NT2/D1 (cell line): ENCODE measurements at regions not wholly inside any gene's neighbourhood (a gene's known extent, or its start where the extent isn't known, plus 50 kb on each side); places are given as distances from the start of the nearest gene placed in this dataset.

Experiments used
- DNase-seq: peaks from one replicate; pipeline ENCODE4 v3.0.0-alpha.2; 2011; ENCODE audit warnings: low read depth, low spot score
- H3K27me3 ChIP-seq: 2 replicates; pipeline ENCODE4 v1.6.0; 2011; ENCODE audit warnings: mild to moderate bottlenecking; ENCODE audit not compliant: insufficient read length, insufficient read depth
- H3K36me3 ChIP-seq: 2 replicates; pipeline ENCODE4 v1.6.1; 2011; ENCODE audit warnings: mild to moderate bottlenecking, low read length, mixed read lengths; ENCODE audit not compliant: insufficient read depth, insufficient read length
- H3K4me1 ChIP-seq: 2 replicates; pipeline ENCODE4 v1.5.1; 2011; ENCODE audit not compliant: insufficient read depth, insufficient read length
- H3K4me3 ChIP-seq: 2 replicates; pipeline ENCODE4 v1.5.1; 2011; ENCODE audit warnings: low read depth; ENCODE audit not compliant: insufficient read length
- H3K9ac ChIP-seq: 2 replicates; pipeline ENCODE4 v1.6.0; 2011; ENCODE audit warnings: low read depth; ENCODE audit not compliant: insufficient read length
- H3K9me3 ChIP-seq: 2 replicates; pipeline ENCODE4 v1.5.1; 2011; ENCODE audit warnings: mild to moderate bottlenecking, low read length; ENCODE audit not compliant: insufficient read depth
- SUZ12 ChIP-seq: IDR thresholded peaks from 2 replicates; pipeline ENCODE4 v1.6.1; 2011; ENCODE audit not compliant: insufficient read length, insufficient read depth; ENCODE audit errors: extremely low read depth
- YY1 ChIP-seq: IDR thresholded peaks from 2 replicates; pipeline ENCODE4 v1.6.1; 2011; ENCODE audit not compliant: insufficient read length, insufficient read depth
- ZNF274 ChIP-seq: IDR thresholded peaks from 2 replicates; pipeline ENCODE4 v1.6.1; 2011; ENCODE audit warnings: mild to moderate bottlenecking, low read depth, low read length

DNA sequence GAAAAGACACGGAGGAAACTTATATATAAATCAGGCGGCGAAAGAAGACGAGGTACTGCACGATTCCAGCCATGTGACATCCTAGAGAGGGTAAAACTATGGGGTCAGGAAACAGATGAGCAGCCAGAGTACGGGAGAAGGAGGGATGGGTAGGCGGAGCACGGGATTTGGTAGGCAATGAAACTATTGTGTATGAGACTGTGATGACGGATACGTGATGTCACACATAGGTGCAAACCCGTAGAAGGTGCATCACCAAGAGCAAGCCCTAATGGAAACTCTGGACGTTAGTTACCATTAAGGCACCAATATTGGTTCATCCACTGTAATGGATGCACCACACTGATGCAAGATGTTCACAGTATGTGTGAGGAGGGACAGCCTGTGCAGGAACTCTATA is 93.8 kb upstream of the MGMT start:
- H3K4me3 ChIP-seq: no peak overlapping the region
- no peaks in the 10 kb centered on the region for H3K9me3 ChIP-seq
- TF ChIP-seq SUZ12 (no peak), YY1 (no peak), ZNF274 (no peak)

DNA sequence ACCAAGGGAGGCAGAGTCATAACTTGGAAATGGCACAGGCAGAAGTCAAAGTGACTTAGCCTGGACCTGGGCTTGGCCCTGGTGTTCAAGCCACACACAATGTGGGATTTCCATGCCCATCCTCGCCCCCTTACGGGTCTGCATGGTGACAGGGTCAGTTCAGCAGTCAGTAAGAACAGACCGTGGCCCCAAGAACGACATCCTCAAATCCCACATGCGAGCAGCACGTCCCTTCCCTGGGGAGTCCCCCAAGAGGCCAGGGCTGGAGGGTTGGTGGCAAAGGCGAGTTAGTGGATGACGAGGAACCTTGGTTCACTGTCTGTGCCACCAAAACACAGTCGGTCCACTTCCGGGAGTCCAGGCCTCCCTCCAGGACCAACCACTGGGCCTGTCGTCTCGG is 93.3 kb upstream of the MGMT start:
- Histone ChIP-seq H3K9ac (no peak overlapping the region), H3K36me3 (no peaks in the 10 kb centered on the region), H3K4me1 (no peaks in the 10 kb centered on the region), H3K27me3 (no peaks in the 10 kb centered on the region), H3K9me3 (no peaks in the 10 kb centered on the region), H3K4me3 (no peak overlapping the region)
- no peak for TF ChIP-seq ZNF274
- TF ChIP-seq YY1: no peak
- no peak for TF ChIP-seq SUZ12
- DNase-seq: no peak

More for the DNA sequence above, 93.8 kb upstream of the MGMT start:
- no peak for DNase-seq
- Histone ChIP-seq H3K27me3 (no peaks in the 10 kb centered on the region), H3K9ac (no peak overlapping the region), H3K36me3 (no peaks in the 10 kb centered on the region), H3K4me1 (no peaks in the 10 kb centered on the region)

DNA sequence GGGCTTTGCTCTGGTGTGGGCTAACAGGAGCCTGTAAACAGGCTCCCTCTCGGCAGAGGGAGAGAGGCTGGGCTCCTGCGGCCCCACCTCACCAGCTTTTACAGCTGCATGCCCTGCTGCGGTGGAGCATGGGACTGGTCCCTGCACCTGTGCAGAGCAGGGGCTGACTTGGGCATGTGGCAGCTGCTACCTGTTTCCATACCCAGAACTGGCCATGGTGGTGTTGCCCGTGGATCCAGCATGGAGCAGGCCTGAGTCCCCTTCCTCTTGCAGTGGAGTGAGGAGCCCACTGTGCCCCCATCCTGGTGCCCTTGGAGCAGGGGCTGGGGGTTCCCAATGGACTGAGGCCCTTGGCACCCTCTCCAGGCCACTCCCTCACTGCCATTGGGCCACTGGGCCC is 91.9 kb upstream of the MGMT start:
- Histone ChIP-seq H3K36me3 (no peaks in the 10 kb centered on the region), H3K9me3 (no peaks in the 10 kb centered on the region), H3K4me1 (no peaks in the 10 kb centered on the region), H3K4me3 (no peak overlapping the region), H3K27me3 (no peaks in the 10 kb centered on the region), H3K9ac (no peak overlapping the region)
- no peak for TF ChIP-seq SUZ12
- no peak for TF ChIP-seq YY1
- TF ChIP-seq ZNF274: no peak
- no peak for DNase-seq

DNA sequence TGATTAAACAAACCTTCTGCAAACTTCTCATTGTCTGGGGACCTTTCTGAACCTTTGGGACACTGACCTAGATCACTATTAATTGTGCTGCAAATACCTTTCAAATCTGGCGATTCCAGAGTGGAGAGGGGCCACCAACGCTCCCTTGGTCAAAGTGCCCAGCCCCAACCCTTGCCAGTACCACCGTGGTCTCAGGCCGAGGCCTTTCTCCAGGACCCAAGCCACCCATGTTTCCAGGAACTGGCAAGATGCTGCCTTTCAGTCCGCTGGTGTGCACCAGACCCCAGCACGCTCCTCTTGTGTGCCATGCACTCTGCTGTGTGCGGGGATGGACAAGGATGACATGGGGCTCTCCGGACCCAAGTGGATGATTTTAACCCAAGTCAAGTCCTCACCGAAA is 91.1 kb upstream of the MGMT start:
- no peaks in the 10 kb centered on the region for H3K9me3 ChIP-seq
- no peaks in the 10 kb centered on the region for H3K36me3 ChIP-seq
- H3K9ac ChIP-seq: no peak overlapping the region
- no peaks in the 10 kb centered on the region for H3K27me3 ChIP-seq
- no peak overlapping the region for H3K4me3 ChIP-seq
- DNase-seq: no peak
- TF ChIP-seq YY1: no peak
- TF ChIP-seq SUZ12: no peak
- no peak for TF ChIP-seq ZNF274
- H3K4me1 ChIP-seq: no peaks in the 10 kb centered on the region

DNA sequence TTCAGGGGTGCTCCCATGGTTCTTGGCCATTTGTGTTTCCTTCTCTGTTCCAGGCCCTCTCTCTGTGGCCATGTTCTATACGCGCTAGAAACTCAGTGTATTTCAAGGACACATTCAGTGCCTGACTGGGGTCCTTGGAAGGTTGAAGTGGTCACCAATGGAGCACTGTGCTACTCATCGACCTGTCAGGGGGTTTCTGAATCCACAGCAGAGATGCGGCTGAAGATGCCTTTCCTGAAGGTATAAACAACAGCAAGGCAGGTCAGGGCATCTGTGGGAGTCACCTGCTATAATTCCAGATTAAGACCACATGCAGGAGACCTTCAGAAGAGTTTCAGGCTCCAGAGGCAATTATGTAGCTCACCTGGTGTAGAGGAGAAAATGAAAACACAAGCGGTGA is 86.8 kb upstream of the MGMT start:
- H3K9ac ChIP-seq: no peak overlapping the region
- H3K9me3 ChIP-seq: no peaks in the 10 kb centered on the region
- no peak for TF ChIP-seq ZNF274
- no peak for TF ChIP-seq SUZ12
- TF ChIP-seq YY1: no peak
- H3K4me1 ChIP-seq: no peaks in the 10 kb centered on the region
- DNase-seq: no peak
- no peak overlapping the region for H3K4me3 ChIP-seq
- no peaks in the 10 kb centered on the region for H3K36me3 ChIP-seq
- H3K27me3 ChIP-seq: no peaks in the 10 kb centered on the region

DNA sequence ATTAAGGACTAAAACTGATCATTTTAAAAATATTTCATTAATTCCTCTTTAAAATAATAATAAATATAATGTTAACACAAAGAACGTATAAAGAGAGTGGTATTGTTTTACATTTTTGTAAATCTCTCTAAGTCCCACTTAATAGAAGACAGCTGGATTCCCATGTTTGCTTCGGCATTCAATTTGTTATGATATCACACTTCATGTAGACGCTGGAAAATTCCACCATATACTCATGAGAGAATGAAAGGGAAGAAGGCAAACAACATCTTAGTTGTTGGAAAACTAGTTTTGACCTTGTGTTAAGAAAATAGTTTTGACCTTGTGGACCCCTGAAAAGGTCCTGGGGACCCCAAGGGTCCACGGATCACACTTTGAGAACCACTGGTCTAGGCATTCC is 85.3 kb upstream of the MGMT start:
- no peak for DNase-seq
- no peaks in the 10 kb centered on the region for H3K9me3 ChIP-seq
- H3K4me1 ChIP-seq: no peaks in the 10 kb centered on the region
- H3K36me3 ChIP-seq: no peaks in the 10 kb centered on the region
- H3K27me3 ChIP-seq: no peaks in the 10 kb centered on the region
- no peak for TF ChIP-seq YY1
- no peak for TF ChIP-seq SUZ12
- no peak for TF ChIP-seq ZNF274
- H3K9ac ChIP-seq: no peak overlapping the region
- H3K4me3 ChIP-seq: no peak overlapping the region

DNA sequence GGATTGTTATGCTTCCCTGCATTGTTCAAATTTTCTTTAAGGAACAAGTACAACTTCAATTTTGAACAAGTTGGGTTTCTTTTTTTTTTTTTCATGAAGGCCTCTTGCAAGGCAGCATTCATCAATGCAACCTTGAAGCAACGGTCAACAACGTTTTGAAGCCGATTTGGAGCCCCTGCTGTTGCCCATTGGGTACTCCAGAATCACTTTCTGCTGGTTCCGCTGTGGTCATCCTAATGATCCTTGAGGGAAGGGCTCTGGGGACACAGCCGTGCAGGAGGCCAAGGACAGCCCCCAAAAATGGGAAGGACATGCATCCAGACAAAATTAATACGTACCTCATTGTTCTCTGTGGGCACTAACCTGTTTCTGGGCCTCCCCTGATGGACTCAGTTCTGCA is 84.6 kb upstream of the MGMT start:
- no peak overlapping the region for H3K9ac ChIP-seq
- no peaks in the 10 kb centered on the region for H3K9me3 ChIP-seq
- H3K4me1 ChIP-seq: no peaks in the 10 kb centered on the region
- no peaks in the 10 kb centered on the region for H3K27me3 ChIP-seq
- H3K4me3 ChIP-seq: no peak overlapping the region
- no peaks in the 10 kb centered on the region for H3K36me3 ChIP-seq
- TF ChIP-seq YY1: no peak
- no peak for TF ChIP-seq ZNF274
- no peak for TF ChIP-seq SUZ12
- no peak for DNase-seq

DNA sequence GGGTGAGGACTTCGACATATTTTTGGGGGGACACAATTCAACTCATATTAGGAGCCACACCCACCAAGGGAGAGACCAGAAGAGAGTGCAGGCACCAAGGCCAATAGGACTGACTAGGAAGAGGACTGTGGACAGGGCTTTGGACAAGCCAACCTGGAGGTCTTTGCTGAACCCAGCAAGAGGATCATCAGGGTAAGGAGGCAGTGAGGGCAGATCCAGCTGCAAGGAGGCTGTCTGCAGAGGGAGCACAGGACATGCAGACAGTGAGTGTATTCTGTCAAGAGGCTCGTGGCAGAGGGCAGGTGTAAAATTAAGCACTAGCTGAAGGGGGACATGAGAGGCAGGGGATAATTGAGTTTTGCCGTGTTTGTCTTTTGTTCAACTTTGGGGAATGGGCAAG is 83.4 kb upstream of the MGMT start:
- Histone ChIP-seq H3K9me3 (no peaks in the 10 kb centered on the region), H3K9ac (no peak overlapping the region), H3K4me1 (no peaks in the 10 kb centered on the region), H3K27me3 (no peaks in the 10 kb centered on the region), H3K36me3 (no peaks in the 10 kb centered on the region), H3K4me3 (no peak overlapping the region)
- TF ChIP-seq YY1: no peak
- no peak for TF ChIP-seq ZNF274
- TF ChIP-seq SUZ12: no peak
- no peak for DNase-seq
